ENCODE measurements at regions not wholly inside any gene's neighbourhood (a gene's known extent, or its start where the extent isn't known, plus 50 kb on each side); places are given as distances from the start of the nearest gene placed in this dataset.
"Not testable (repeated sequence)": the region's sequence is repeated elsewhere in the genome, so short reads cannot be mapped to it uniquely, and the experiment has no call there.

- DNase-seq = no peak
- no peak overlapping the region for H3K4me3 ChIP-seq
- H3K9me3 ChIP-seq = no peaks in the 10 kb centered on the region
- peak overlapping the region; percentile 49 to 72 (median 57) for H3K27ac ChIP-seq
- H3K4me1 ChIP-seq = peaks cover 0 to 10% (median 7%) of the 10 kb centered on the region in 4 donors
- TF ChIP-seq POLR2AphosphoS5 (IDR thresholded peaks at IDR 0.05) = peak in 1 of 2 donors; percentile 56
- TF ChIP-seq CTCF (IDR thresholded peaks at IDR 0.05) = no peak
- 55 to 66% methylated on average over 4 of the region's 4 CpGs for WGBS, 2 donors
- H3K36me3 ChIP-seq = no peaks in the 10 kb centered on the region
- peak in 1 of 2 donors; percentile 40 for ATAC-seq (ENCODE audit: low FRiP score in 2 of 2)
- H3K27me3 ChIP-seq = no peaks in the 10 kb centered on the region
Measured at GRCh38 chr9:96062031-96062430, 186.5 kb downstream of the ERCC6L2 start.

- ATAC-seq (ENCODE audit: low FRiP score in 2 of 2) = peak in 1 of 2 donors; percentile 69
- no peaks in the 10 kb centered on the region for H3K9me3 ChIP-seq
- no peaks in the 10 kb centered on the region for H3K36me3 ChIP-seq
- DNase-seq = peak in 1 of 2 donors; percentile 32
- H3K4me3 ChIP-seq = no peak overlapping the region
- peaks cover 0 to 11% (median 7%) of the 10 kb centered on the region in 4 donors for H3K4me1 ChIP-seq
- WGBS, 2 donors = 42 to 62% methylated on average over 10 of the region's 10 CpGs
- TF ChIP-seq EP300 (IDR thresholded peaks at IDR 0.05) (no peak), POLR2A (IDR thresholded peaks at IDR 0.05) (peak in 1 of 4 donors; percentile 11), CTCF (IDR thresholded peaks at IDR 0.05) (peak in 4 of 6 experiments; percentile 11 to 46 (median 38))
- peak overlapping the region; percentile 49 to 72 (median 57) for H3K27ac ChIP-seq
- no peaks in the 10 kb centered on the region for H3K27me3 ChIP-seq
Measured at GRCh38 chr9:96061293-96061987, 185.9 kb downstream of the ERCC6L2 start.

- H3K4me3 ChIP-seq = no peak overlapping the region
- H3K27ac ChIP-seq = no peak overlapping the region
- TF ChIP-seq EP300 (IDR thresholded peaks at IDR 0.05) (no peak), POLR2AphosphoS5 (IDR thresholded peaks at IDR 0.05) (no peak), CTCF (IDR thresholded peaks at IDR 0.05) (no peak), POLR2A (IDR thresholded peaks at IDR 0.05) (no peak)
- H3K27me3 ChIP-seq = no peaks in the 10 kb centered on the region
- no peak for ATAC-seq (ENCODE audit: low FRiP score in 2 of 2)
- H3K36me3 ChIP-seq = no peaks in the 10 kb centered on the region
- H3K4me1 ChIP-seq = peaks cover 0 to 11% (median 7%) of the 10 kb centered on the region in 4 donors
- DNase-seq = no peak
- H3K9me3 ChIP-seq = no peaks in the 10 kb centered on the region
- 90 to 95% methylated on average over 2 of the region's 2 CpGs for WGBS, 2 donors
Measured at GRCh38 chr9:96058218-96058617, 182.7 kb downstream of the ERCC6L2 start.

- no peaks in the 10 kb centered on the region for H3K9me3 ChIP-seq
- H3K4me1 ChIP-seq = peaks cover 0 to 11% (median 7%) of the 10 kb centered on the region in 4 donors
- no peak overlapping the region for H3K4me3 ChIP-seq
- TF ChIP-seq POLR2AphosphoS5 (IDR thresholded peaks at IDR 0.05) (no peak), CTCF (IDR thresholded peaks at IDR 0.05) (no peak), EP300 (IDR thresholded peaks at IDR 0.05) (no peak), POLR2A (IDR thresholded peaks at IDR 0.05) (no peak)
- 78 to 100% methylated on average over 1 of the region's 1 CpG for WGBS, 2 donors
- H3K27ac ChIP-seq = no peak overlapping the region
- ATAC-seq (ENCODE audit: low FRiP score in 2 of 2) = no peak
- no peaks in the 10 kb centered on the region for H3K27me3 ChIP-seq
- DNase-seq = no peak
- H3K36me3 ChIP-seq = no peaks in the 10 kb centered on the region
Measured at GRCh38 chr9:96057155-96057554, 181.7 kb downstream of the ERCC6L2 start.

- no peak for ATAC-seq (ENCODE audit: low FRiP score in 2 of 2)
- TF ChIP-seq EP300 (IDR thresholded peaks at IDR 0.05) (no peak), POLR2A (IDR thresholded peaks at IDR 0.05) (no peak), POLR2AphosphoS5 (IDR thresholded peaks at IDR 0.05) (no peak), CTCF (IDR thresholded peaks at IDR 0.05) (no peak)
- H3K9me3 ChIP-seq = no peaks in the 10 kb centered on the region
- no peaks in the 10 kb centered on the region for H3K27me3 ChIP-seq
- 77 to 78% methylated on average over 5 of the region's 5 CpGs for WGBS, 2 donors
- peaks cover 0 to 6% (median 3%) of the 10 kb centered on the region in 4 donors for H3K4me1 ChIP-seq
- H3K4me3 ChIP-seq = no peak overlapping the region
- H3K27ac ChIP-seq = no peak overlapping the region
- H3K36me3 ChIP-seq = no peaks in the 10 kb centered on the region
- DNase-seq = no peak
Measured at GRCh38 chr9:96056226-96056625, 180.7 kb downstream of the ERCC6L2 start.

- H3K27ac ChIP-seq; H3K27me3 ChIP-seq; ATAC-seq (ENCODE audit: low FRiP score in 2 of 2); H3K36me3 ChIP-seq; H3K9me3 ChIP-seq; H3K4me1 ChIP-seq; DNase-seq; H3K4me3 ChIP-seq: not testable (repeated sequence)
- 90 to 94% methylated on average over 5 of the region's 5 CpGs for WGBS, 2 donors
Measured at GRCh38 chr9:96054248-96054647, 178.8 kb downstream of the ERCC6L2 start.
